GM18502 (cell line): ENCODE measurements at regions not wholly inside any gene's neighbourhood (a gene's known extent, or its start where the extent isn't known, plus 50 kb on each side); places are given as distances from the start of the nearest gene placed in this dataset.

ENCODE experiments used
- ATAC-seq: cut with Tn5 transposase; IDR thresholded peaks from one replicate; pipeline ENCODE4 v1.9.1; 2021; ENCODE audit warnings: mild to moderate bottlenecking; ENCODE audit not compliant: unreplicated experiment, poor library complexity

DNA sequence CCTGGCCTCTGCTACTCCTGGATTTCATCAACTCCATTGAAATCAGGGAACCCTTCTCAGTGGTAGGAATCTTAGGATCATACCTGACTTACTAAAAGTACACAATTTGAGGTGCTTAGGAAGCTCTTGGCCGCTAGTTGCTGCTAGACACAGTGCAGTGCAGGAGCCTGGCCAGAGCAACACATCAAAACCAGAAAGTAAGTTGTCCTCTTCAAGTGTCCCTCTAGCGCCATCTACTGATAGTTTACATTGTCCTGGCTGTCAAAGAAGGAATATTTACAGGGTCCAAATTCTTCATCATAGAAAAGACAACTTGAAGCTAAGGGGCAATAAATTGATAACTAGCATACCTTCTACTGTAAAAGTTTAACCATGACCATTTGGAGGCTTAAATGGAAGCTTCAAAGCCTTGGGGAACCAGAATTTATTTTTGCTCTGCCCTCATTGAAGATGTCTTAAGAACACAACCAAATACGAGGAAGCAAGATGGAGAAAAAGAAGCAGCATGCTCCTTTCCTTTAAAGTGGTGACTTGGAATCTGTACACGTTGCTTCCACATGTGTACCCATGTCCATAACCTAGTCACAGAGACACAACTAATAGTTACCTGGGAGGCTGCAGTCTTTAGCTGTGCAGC lies 889.1 kb upstream of the GCFC2 start:
- peak; percentile 99 for ATAC-seq

DNA sequence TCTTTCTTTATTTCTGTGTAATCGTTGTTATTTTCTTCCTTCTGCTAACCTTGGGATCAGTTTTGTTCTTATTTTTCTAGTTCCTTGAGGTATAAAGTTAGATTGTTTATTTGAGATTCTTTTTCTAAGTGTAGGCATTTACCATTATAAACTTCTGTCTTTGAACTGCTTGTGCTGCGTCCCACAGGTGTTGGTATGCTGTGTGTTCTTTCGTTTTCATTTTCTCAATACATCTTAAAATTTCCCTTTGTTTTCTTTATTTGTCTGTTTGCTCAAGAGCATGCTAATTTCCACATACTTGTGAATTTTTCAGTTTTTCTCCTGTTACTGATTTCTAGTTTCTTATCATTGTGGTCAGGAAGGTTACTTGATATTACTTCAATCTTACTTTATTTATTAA lies 873.8 kb upstream of the GCFC2 start:
- ATAC-seq: no peak

DNA sequence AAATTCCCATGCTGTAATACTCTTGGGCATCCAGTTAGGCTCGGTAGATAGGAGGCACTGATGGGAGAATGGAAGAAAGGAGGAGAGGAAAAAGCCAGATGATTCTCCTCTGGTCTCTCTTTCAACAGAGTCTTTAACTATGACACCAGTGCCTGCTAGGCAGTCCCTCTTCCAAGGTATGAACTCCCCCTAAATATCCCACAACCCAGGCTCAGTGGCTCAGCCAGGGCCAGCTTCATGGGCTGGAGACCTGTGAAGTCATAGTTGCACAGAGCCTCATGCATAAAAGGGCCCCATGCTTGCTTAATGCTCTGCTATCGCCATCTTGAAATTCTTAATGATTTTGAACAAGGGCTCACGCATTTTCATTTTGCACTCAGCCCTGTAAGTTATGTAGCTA lies 869.2 kb upstream of the GCFC2 start:
- no peak for ATAC-seq

DNA sequence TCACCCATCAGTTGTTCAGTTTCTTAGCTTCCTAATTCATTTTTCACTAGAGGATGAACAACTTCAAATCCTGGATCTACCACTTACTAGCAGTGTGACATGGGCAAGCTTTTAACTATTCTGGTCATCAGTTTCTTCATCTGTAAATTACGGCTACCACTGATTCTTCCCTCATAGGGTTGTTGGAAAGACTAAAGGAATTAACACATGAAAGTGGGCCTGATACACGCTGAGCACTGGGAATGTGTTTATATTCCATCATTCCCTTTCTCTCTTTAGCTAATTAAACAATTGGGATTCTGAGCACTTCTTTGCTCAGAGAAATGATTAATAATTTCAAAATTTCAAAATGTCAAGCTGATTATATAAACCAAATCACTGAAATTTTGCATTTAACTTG lies 862.3 kb upstream of the GCFC2 start:
- no peak for ATAC-seq

DNA sequence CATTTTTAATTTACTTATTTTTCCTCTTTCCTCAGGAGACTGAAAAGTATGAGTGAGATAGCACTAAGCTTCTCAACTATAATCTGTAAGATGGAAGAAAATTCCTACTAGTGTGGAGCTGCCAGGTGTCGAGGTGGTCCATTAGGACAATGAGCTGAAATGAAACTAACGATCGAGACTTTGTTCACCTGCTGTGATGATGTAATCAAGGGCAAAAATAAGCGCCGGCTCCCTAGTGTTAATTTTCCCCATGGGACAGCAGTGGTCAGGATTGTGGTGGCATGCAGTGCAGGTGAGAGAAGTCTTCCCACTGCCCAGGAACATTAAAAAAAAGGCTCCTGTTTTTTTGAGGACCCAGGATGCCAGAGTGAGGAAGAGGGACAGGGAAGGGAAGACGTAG lies 859.1 kb upstream of the GCFC2 start:
- ATAC-seq: no peak

DNA sequence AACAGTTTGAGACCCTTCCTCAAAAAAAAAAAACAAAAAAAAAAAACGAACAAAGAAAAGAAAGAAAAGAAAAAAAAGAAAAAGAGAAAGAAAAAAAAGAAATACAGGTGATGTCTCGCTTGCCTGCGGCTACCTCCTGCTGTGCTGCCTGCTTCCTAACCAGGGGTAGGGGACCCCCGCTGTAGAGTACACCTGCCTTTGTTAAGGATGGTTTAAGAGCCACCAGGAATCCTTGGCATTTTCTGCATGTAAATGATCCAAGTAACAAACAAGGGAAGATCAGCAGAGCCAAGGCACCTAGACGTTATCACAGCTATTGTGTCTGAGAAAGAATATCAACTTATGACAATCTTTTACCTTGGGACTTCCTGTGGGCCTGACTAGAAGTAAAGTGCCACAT lies 856.8 kb upstream of the GCFC2 start:
- ATAC-seq: no peak

DNA sequence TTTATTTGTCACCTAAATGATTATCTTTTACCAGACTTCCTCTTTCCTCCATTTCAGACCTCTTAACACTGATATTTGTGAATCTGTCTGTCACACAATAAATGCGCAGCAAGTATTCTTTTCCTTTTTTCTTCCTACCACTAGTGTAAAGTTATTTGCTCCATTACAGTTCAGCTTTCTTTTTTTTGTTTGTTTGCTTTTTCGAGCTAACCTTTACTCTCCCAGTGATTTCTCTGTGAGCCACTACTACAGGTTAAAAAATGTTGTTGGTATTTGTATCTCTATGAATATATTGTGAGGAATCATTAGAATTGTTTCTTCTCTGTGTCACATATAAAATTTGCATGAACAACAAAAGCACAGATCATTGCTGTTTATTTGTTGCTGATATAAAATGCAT lies 854.0 kb upstream of the GCFC2 start:
- ATAC-seq: no peak

DNA sequence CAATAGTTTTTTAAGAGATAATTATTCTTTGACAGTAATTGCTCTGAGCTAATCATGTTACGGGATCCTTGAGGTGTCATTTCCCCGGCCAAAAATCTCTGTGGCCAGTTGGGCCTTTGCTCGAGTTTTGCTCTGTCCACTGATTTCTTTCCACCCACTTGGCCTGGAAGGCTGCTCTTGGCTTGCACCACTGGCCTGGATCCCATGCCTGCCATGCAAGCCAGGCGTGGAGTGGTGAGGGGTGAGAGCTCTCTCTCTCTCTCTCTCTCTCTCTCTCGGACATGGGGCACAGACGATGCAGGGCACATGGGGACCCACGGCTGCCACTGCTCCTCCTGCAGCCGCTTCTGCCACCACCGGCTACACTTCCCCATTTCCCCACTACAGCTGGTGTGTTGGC lies 853.0 kb upstream of the GCFC2 start:
- no peak for ATAC-seq

DNA sequence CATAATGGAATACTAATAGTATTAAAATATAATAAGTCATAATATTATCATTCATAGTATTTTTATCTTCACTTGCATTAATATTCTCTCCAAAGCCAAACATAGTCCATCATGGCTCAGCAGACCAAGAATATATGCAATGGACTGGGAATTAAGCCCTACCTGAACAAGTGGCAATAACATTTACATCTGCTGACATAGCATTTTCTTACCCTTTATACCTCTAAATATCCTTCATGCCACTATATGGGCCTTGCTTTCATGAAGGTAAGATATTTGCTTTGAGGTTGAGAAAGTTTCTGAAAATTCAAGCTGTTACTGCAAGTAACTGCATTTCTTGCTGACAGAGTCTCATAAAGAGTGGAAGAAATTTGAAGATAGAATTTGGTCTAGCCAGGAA lies 847.4 kb upstream of the GCFC2 start:
- no peak for ATAC-seq

DNA sequence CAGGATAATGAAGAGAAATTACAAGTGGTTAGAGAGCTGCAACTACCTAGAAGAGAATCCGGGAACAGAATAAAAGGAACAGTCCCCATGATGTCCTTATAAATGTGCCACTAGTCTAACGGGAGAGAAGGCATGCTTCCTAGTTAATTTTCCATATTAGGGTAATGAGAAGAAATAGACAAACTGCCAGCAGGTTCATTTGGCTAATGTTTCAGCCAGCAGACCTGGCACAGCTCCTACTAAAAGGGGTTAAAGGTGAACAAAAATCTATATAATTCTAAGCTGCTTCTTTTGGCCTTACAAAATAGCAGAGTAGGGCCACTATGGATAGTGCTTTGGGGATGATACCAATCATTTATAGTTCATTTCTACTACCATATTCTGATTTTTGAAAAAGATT lies 845.3 kb upstream of the GCFC2 start:
- no peak for ATAC-seq

DNA sequence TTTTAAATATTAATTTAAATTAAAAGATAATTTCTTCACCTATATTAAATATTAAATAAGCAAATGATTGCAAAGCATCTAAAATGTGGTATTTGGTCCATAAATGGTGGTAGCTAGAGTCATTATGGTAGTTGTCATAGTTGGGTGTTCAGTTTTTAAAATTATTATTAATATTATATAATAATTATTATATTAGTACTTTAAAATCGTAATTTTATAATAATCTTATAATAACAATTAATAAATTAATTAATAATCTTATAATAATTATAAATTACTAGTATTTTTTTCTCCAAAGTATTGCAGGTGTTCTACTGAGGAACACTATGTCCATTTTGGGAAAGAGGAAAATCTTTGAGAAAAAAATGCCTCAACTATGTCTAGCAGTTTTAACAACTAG lies 835.5 kb upstream of the GCFC2 start:
- ATAC-seq: no peak

DNA sequence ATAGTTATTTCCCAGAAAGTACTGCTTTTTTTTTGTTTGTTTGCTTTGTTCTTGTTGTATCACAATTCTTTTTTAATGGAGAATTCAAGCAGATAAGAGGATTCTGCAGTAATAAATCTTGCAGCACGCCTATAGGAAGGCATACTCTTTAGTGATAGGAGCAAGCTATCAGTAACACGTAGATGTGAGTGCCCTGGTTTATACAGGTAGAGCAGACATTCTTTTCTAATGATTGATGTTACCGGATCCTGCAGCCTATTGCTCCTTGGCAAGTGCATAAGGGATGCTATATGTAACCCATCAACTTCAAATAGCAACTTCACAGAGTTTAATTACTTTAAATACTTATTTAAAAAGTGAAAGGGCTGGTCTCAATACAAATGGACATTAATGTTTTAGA lies 834.2 kb upstream of the GCFC2 start:
- no peak for ATAC-seq

DNA sequence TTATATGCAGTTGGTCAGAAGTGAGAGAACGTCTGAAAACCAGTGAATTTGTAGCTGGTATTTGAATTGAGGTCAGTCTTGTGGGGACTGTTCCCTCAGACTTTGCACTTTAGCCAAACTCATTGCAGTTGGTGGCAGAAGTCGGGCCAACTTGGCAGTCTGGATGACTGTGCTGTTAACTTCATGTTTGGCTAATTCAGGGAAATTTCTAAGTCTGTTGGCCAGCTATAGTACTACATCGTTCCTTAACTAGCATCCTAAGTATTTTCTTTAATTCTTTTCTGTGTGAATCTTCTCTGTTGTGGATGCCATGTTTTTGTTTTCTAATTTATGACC lies 806.8 kb upstream of the GCFC2 start:
- ATAC-seq: no peak

DNA sequence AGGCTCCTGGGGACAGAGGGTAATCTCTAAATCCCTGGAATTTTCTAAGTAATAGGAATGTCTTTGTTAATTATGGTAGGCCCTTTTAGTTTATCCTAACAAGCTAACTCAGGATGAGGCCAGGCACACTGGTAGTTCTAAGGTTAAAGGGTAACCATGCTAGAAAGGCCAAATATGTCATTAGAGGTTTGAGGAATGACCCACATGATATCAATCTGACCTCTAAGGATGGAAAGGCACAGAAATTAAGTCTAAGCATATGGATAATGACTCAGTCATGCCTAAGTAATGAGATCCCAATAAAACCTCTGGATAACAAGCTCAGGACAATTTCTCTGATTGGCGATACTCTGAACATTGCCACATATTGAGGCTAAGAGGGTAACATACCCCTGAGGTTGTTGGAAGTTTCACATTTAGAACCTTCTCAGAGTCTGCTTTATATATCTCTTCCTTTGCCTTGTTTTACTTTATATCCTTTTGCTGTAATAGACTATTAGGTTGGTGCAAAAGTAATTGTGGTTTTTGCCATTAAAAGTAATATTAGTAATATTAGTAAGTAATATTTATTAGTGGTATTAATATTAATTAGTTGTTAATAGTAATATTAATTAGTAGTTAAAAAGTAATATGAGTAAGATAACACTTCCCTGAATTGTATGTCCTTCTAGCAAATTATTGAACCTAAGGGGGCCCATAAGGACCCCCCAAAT lies 806.3 kb upstream of the GCFC2 start:
- ATAC-seq: no peak

DNA sequence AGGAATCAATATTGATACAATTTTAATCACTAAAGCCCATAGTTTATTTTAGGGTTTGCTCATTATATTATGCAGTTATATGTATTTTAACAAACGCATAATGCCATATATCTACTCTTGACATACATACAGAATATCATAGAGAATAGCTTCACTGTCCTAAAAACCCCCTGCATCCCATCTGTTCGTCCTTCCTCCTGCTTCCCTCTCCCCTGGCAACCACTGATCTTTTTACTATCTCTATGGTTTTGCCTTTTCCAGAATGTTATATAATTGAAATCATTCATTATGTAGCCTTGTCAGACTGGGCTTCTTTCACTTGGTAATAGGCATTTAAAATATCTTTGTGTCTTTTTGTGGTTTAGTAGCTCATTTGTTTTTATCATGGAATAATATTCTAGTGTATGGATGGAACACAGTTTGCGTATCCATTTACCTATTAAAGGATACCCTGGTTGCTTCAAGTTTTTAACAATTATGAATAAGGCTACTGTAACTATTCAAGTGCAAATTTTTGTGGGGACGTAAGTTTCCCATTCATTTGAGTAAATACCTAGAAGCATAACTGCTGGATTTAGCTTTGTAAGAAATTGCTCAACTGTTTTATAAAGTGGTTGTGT lies 801.6 kb upstream of the GCFC2 start:
- ATAC-seq: no peak

DNA sequence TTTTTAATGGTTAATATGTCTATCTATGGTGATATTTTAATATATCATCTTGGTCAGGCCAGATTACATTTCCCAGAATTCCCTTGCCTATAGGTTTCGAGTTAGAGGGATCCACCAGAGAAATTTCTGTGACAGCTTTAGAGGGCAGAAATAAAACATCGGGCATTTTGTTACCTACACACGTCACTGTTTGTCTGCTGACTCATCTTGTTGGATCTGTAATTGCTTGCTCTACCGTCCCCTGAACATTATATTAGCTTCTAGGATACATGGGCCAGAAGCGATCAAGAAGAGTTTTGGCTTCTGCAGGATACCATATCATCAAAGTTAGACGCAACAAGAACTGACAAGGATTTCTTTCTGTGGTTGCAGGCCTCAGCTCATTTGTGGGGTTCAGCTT lies 795.8 kb upstream of the GCFC2 start:
- no peak for ATAC-seq

DNA sequence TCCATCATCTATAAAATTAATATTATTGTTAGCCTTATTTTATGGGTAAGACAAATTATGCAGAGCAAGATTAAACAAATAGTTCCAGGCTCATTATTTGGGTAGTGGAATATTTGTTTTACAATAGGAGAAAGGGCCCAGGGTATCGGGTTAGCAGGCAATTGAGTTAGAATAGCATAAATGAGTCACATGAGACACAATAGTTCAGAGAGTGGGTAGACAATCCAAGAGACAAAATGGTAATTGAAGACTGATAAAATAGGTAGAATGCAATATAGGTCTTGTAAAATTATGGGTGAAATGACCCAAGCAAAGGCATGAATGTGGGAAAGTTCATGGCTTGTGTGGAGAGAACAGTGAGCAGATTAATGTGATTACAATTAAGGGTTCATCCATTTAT lies 790.9 kb upstream of the GCFC2 start:
- ATAC-seq: no peak

DNA sequence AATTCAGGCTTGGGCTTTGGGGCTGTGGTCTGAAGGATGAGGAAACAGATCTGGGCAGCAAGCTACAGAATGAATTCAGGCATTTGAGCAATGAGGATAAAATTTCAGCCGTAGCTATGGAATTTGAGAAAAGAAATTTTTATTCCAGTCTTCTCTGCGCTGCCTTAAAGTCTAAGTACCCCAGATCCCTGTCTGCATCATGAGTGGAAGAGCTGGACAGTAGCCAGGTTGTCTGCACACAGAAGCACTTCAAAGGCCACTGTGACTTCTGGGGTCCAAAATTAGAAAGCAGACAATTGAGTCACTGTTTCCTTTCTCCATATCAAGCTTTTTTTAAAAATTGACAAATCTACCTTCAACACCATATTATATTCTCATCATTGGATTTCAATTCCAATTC lies 787.6 kb upstream of the GCFC2 start:
- no peak for ATAC-seq

DNA sequence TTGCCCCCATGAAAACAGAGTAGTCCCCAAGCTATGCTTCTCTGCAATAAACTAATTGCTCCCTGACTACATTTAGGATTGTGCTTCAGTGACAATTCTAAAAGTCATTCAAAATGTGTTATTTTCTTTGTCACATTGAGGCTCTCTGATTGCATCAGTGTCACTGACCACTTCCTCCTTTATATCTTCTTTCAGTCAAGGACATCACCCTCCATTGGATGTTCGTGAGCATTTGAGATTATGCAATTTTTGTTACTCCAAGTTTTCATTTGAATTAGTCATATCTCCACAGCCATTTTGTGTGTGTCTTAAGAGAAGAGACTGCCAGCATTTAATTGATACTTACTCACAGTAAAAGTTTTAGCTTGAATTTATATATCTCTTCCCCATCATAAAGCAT lies 780.8 kb upstream of the GCFC2 start:
- no peak for ATAC-seq

DNA sequence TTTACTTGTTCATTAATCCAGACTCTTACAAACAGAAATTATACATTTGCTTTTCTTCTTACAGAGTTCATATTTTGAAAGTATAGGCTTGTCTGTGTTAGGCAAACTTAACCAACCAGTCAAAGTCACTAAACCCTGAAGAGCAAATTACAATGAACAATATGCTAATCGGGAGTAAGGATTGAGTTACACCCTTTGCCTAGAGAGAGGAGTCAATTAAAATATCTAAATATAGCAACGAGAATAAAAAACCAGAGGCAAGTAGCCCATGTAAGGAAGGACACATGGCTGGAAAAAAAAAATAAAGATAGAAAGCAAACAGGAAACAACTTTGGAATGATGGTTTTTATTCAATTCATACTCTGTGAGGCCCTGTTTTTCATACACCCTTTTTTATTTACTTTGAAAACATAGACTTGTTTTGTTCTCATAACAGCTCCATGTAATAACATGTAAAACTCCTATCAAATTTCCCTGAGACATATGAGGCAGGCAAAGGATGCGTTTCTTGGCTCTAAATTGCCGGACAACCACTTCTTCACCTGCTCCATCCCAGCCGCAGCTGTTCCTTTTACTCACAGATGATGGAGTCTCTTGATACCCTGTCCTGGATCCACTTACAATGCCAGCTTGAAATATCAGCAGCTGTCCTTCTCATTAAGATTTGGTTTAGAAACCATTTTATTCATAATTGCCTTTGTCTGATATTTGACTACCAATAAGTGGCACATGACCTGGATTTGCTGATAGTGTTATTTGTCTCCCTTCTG lies 767.7 kb upstream of the GCFC2 start:
- ATAC-seq: no peak

DNA sequence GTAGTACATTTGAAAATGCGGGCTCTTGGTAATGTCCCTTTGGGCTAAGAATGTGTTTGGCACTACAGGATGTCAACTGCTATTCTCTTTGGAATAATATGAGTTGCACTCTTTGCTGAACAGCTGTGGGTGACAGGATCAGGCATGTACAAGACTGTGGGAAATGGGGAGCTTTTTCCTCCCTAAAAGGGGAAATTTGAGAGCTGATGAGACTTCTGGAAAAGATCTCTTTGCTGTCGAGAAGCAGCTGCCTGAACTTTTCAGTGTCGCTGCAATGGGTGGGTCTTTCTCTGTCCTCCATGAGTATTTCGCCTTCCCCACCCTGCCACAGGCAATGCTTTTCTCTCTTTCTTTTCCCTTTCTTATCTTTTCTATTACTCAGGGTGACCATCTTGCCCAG lies 762.2 kb upstream of the GCFC2 start:
- ATAC-seq: no peak
